Fibroblast of lung (primary cell): ENCODE measurements at regions not wholly inside any gene's neighbourhood (a gene's known extent, or its start where the extent isn't known, plus 50 kb on each side); places are given as distances from the start of the nearest gene placed in this dataset.

Experiments
- CTCF ChIP-seq, 2 donors: IDR thresholded peaks in 1 of 2; conservative IDR thresholded peaks in 1 of 2; 1 replicate in 1 of 2; 2 replicates in 1 of 2; pipeline ENCODE4 v1.5.1; 2011 to 2012; ENCODE audit warnings: low read length in 2 of 2, control low read depth in 1 of 2, inconsistent platforms in 1 of 2, low read depth in 1 of 2, mild to moderate bottlenecking in 1 of 2
- EZH2 ChIP-seq: IDR thresholded peaks from 2 replicates; pipeline ENCODE4 v1.5.1; 2012; ENCODE audit warnings: low read length, control low read depth, mild to moderate bottlenecking; ENCODE audit errors: missing control alignments

GRCh38 chr1:213680677-213681325 is 307.0 kb upstream of the PROX1 start:
- no peak for TF ChIP-seq CTCF (conservative IDR thresholded peaks at IDR 0.05 in 1 of 2, IDR thresholded peaks at IDR 0.05 in 1 of 2; ENCODE audit: low read depth in 1 of 2, low read length in 2 of 2)
- no peak for TF ChIP-seq EZH2
